IMR-90 (cell line): ENCODE measurements at regions not wholly inside any gene's neighbourhood (a gene's known extent, or its start where the extent isn't known, plus 50 kb on each side); places are given as distances from the start of the nearest gene placed in this dataset.

Source experiments
- CTCF ChIP-seq: conservative IDR thresholded peaks from 2 replicates; pipeline ENCODE4 v1.5.1; 2012; ENCODE audit warnings: mild to moderate bottlenecking, low read depth, low read length, improper control_type of control experiment
- MAZ ChIP-seq: IDR thresholded peaks from 2 replicates; pipeline ENCODE4 v1.6.1; 2012; ENCODE audit warnings: low read depth, mild to moderate bottlenecking, low read length, improper control_type of control experiment, moderate library complexity, borderline replicate concordance
- NFE2L2 ChIP-seq: fragments of 150-350 bp; IDR thresholded peaks from 2 replicates; pipeline ENCODE4 v1.6.1; 2016; ENCODE audit warnings: low read depth, mild to moderate bottlenecking, low read length
- RAD21 ChIP-seq: IDR thresholded peaks from 2 replicates; pipeline ENCODE4 v1.6.1; 2012; ENCODE audit warnings: low read length, improper control_type of control experiment
- RCOR1 ChIP-seq: IDR thresholded peaks from 2 replicates; pipeline ENCODE4 v1.6.1; 2012; ENCODE audit warnings: mild to moderate bottlenecking, low read length, improper control_type of control experiment; ENCODE audit not compliant: insufficient replicate concordance
- RFX5 ChIP-seq: IDR thresholded peaks from 2 replicates; pipeline ENCODE4 v1.8.0; 2012; ENCODE audit warnings: low read depth, mild to moderate bottlenecking, low read length, moderate library complexity

DNA sequence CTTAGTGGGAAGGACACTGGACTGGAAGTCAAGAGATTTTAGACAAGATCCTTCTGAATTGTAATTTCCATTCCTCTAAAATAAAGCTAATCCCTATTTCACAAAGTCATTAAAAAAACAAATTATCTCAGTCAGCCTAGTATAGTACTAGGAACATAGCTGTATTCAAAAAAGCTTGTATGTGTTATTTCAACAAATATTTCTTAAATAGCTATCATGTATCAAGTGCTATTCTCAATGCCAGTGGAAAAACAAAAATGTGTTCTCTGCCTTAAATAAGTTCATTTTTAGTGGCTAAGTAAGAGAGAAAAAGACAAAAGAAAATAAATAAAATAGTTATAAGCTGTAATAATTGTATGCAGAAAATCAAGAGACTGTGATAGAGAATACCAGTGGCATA lies 541.8 kb upstream of the CDH2 start:
- no peak for TF ChIP-seq RFX5
- no peak for TF ChIP-seq RAD21
- no peak for TF ChIP-seq CTCF
- TF ChIP-seq NFE2L2 = no peak
- no peak for TF ChIP-seq MAZ
- no peak for TF ChIP-seq RCOR1
